PC-3 (cell line): ENCODE measurements at regions not wholly inside any gene's neighbourhood (a gene's known extent, or its start where the extent isn't known, plus 50 kb on each side); places are given as distances from the start of the nearest gene placed in this dataset.

Experiments used
- EZH2phosphoT487 ChIP-seq: fragments of 300-600 bp; sonication (generic); IDR thresholded peaks from 2 replicates; pipeline ENCODE4 v1.6.1; 2018; ENCODE audit warnings: mild to moderate bottlenecking, antibody characterized with exemption, low read length, borderline replicate concordance
- TF ChIP-seq, protein P1 (sequence below): fragments of 300-600 bp; sonication (generic); conservative IDR thresholded peaks from 2 replicates; pipeline ENCODE4 v1.5.1; 2017; ENCODE audit warnings: antibody characterized with exemption, low read depth, mild to moderate bottlenecking, low read length

DNA sequence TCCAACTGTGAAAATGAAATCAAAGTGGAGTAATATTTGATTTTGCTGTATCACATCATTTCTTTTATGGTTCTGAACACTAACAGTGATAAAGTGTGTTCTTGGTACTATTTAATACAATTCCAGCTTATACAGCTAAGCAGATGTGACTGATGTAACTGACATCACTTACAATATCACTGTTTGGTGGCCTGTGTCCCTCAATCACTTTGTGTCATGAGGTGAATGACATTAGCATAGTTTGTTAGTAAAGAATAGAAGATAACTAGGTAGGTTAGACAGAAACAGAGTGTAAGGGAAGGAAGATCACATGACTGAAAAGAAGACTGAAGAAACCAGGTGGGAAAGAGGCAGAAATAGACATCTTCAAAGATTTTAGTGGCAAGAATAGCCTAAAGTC, 138.7 kb downstream of the AQP9 start:
- TF ChIP-seq, protein P1, sequence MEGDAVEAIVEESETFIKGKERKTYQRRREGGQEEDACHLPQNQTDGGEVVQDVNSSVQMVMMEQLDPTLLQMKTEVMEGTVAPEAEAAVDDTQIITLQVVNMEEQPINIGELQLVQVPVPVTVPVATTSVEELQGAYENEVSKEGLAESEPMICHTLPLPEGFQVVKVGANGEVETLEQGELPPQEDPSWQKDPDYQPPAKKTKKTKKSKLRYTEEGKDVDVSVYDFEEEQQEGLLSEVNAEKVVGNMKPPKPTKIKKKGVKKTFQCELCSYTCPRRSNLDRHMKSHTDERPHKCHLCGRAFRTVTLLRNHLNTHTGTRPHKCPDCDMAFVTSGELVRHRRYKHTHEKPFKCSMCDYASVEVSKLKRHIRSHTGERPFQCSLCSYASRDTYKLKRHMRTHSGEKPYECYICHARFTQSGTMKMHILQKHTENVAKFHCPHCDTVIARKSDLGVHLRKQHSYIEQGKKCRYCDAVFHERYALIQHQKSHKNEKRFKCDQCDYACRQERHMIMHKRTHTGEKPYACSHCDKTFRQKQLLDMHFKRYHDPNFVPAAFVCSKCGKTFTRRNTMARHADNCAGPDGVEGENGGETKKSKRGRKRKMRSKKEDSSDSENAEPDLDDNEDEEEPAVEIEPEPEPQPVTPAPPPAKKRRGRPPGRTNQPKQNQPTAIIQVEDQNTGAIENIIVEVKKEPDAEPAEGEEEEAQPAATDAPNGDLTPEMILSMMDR = no peak
- TF ChIP-seq EZH2phosphoT487 = no peak
